Colonic mucosa (tissue), 4 donors: ENCODE measurements at regions not wholly inside any gene's neighbourhood (a gene's known extent, or its start where the extent isn't known, plus 50 kb on each side); places are given as distances from the start of the nearest gene placed in this dataset.

ENCODE experiments used
- DNase-seq: peaks from one replicate; pipeline ENCODE4 v3.0.0-alpha.2; 2020
- H3K27ac ChIP-seq: fragments of 200-600 bp; one replicate; pipeline ENCODE4 v1.8.0; 2021
- H3K27me3 ChIP-seq: fragments of 200-600 bp; one replicate; pipeline ENCODE4 v1.8.0; 2021
- H3K36me3 ChIP-seq: fragments of 200-600 bp; one replicate; pipeline ENCODE4 v1.8.0; 2021
- H3K4me1 ChIP-seq: fragments of 200-600 bp; one replicate; pipeline ENCODE4 v1.8.0; 2021; ENCODE audit warnings: mild to moderate bottlenecking
- H3K4me3 ChIP-seq: fragments of 200-600 bp; one replicate; pipeline ENCODE4 v1.8.0; 2021
- H3K9ac ChIP-seq, 2 donors: one replicate each; pipeline ENCODE4 v1.7.0; 2013; ENCODE audit warnings: control low read depth in 2 of 2, low read depth in 2 of 2, low read length in 2 of 2
- H3K9me3 ChIP-seq: fragments of 200-600 bp; one replicate; pipeline ENCODE4 v1.8.0; 2021
- CTCF ChIP-seq: fragments of 200-600 bp; IDR thresholded peaks from one replicate; pipeline ENCODE4 v1.8.0; 2022; ENCODE audit warnings: antibody characterized with exemption, mild to moderate bottlenecking
- intact Hi-C: fragments of 100-400 bp; cut with DNase I; formaldehyde crosslinking; loops from one replicate; pipeline ENCODE4 v1.14.1; 2022
- donor health status: healthy.
- donor health status: DM: no; HTN: no; CAD: no.
- donor health status: DM: no; HTN: no; CAD: no.

GRCh38 chr2:235378246-235378645 is 115.6 kb upstream of the AGAP1 start:
- Histone ChIP-seq H3K9me3 (no peaks in the 10 kb centered on the region), H3K4me1 (no peaks in the 10 kb centered on the region), H3K36me3 (no peaks in the 10 kb centered on the region), H3K27ac (no peak overlapping the region), H3K27me3 (no peaks in the 10 kb centered on the region), H3K4me3 (no peak overlapping the region), H3K9ac (no peak overlapping the region)
- DNase-seq, result peak; percentile 59
- intact Hi-C loops, result no loop called here
- TF ChIP-seq CTCF, result no peak

- Histone ChIP-seq H3K36me3 (no peaks in the 10 kb centered on the region), H3K4me1 (no peaks in the 10 kb centered on the region), H3K27me3 (no peaks in the 10 kb centered on the region), H3K9me3 (no peaks in the 10 kb centered on the region), H3K4me3 (no peak overlapping the region), H3K27ac (no peak overlapping the region), H3K9ac (no peak overlapping the region)
- intact Hi-C loops, result no loop called here
- DNase-seq, result no peak
- TF ChIP-seq CTCF, result no peak
Measured at GRCh38 chr2:235378944-235379343, 114.9 kb upstream of the AGAP1 start.

DNA sequence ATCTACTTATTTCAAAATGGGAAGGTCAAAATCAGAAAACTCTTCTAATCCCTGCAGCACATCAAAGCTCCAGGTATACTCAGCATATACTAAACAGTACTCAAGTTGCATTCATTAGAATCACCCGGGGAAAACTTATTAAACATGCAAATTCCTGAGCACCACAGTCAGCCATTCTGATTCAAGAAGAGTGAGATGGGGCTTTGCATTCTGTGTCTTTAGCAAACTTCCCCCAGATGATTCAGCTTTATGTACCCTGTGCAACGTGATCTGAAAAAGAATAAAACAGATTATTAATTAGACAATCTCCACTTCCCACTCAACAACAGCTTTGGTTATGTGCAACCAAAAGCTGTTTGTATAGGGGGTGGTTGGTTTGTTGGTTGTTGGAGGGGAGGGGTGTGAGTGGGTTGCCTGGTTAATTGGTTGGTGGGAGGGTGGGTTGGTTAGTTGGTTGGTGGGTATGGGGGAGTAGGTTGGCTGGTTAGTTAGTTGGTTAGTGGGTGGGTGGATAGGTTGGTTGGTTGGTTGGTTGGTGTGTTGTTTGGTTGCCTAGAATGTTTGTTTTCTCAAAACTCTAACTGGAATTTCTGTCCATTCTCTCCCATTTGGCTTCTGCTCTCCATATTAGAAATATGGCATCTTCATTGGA is 112.5 kb upstream of the AGAP1 start:
- Histone ChIP-seq H3K4me1 (no peaks in the 10 kb centered on the region), H3K27ac (no peak overlapping the region), H3K4me3 (no peak overlapping the region), H3K36me3 (no peaks in the 10 kb centered on the region), H3K27me3 (no peaks in the 10 kb centered on the region), H3K9ac (no peak overlapping the region), H3K9me3 (no peaks in the 10 kb centered on the region)
- no peak for TF ChIP-seq CTCF
- intact Hi-C loops, result no loop called here
- DNase-seq, result no peak

DNA sequence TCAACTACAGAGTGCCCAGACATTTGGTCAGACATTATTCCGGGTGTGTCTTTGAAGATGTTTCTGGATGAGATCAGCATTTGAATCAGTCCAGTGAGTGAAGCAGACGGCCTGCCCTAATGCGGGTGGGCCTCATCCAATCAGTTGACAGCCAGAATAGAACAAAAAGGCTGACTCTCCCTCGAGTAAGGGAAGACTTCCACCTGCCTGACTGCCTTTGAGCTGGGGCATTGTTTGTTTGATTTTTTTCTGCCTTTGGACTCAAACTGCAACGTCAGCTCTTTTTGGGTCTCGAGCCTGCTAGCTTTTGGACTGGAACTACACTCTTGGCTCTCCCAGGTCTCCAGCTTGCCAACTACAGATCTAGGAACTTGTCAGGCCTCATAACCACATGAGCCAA is 111.7 kb upstream of the AGAP1 start:
- intact Hi-C loops, result no loop called here
- H3K27me3 ChIP-seq, result no peaks in the 10 kb centered on the region
- no peaks in the 10 kb centered on the region for H3K4me1 ChIP-seq
- no peak for TF ChIP-seq CTCF
- no peaks in the 10 kb centered on the region for H3K36me3 ChIP-seq
- no peak overlapping the region for H3K27ac ChIP-seq
- no peak overlapping the region for H3K9ac ChIP-seq
- no peak for DNase-seq
- H3K4me3 ChIP-seq, result no peak overlapping the region
- H3K9me3 ChIP-seq, result no peaks in the 10 kb centered on the region

DNA sequence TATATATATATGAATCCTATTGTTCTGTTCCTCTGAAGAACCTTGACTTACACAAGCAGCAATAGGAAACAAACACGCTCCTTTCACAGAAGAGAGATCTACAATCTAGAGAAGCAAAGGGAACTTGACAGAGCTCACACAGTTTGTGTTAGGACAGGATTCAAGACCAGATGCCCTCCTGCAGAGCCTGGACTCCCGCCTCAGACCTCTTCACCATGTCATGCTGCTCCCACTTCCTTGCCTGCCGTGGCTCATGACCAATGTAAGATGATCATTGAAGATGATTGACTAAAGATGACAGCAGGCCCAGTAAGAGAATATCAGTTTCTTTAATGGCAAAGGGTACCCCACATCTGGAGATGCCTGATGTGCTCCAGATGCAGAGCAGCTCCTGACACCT is 111.2 kb upstream of the AGAP1 start:
- intact Hi-C loops, result no loop called here
- Histone ChIP-seq H3K36me3 (no peaks in the 10 kb centered on the region), H3K27ac (no peak overlapping the region), H3K27me3 (no peaks in the 10 kb centered on the region), H3K4me3 (no peak overlapping the region), H3K4me1 (no peaks in the 10 kb centered on the region), H3K9me3 (no peaks in the 10 kb centered on the region), H3K9ac (no peak overlapping the region)
- no peak for DNase-seq
- no peak for TF ChIP-seq CTCF
